ENCODE measurements at regions not wholly inside any gene's neighbourhood (a gene's known extent, or its start where the extent isn't known, plus 50 kb on each side); places are given as distances from the start of the nearest gene placed in this dataset.

GRCh38 chr1:82562448-82562847 lies 761.7 kb downstream of the ADGRL2 start:
- Histone ChIP-seq H3K27me3 (ENCODE audit: low read depth) (no peaks in the 10 kb centered on the region), H3K4me1 (peaks cover 6% of the 10 kb centered on the region), H3K27ac (replicated peaks) (no peak overlapping the region), H3K9me3 (replicated peaks) (no peaks in the 10 kb centered on the region), H3K4me3 (no peak overlapping the region), H3K36me3 (no peaks in the 10 kb centered on the region)
- no peak for DNase-seq
- intact Hi-C loops (cut with micrococcal nuclease): no loop called here
- no peak for TF ChIP-seq CTCF (IDR thresholded peaks at IDR 0.05; ENCODE audit: borderline replicate concordance)

GRCh38 chr1:82560566-82560965 lies 759.8 kb downstream of the ADGRL2 start:
- no peaks in the 10 kb centered on the region for H3K27me3 ChIP-seq (ENCODE audit: low read depth)
- H3K36me3 ChIP-seq: no peaks in the 10 kb centered on the region
- TF ChIP-seq CTCF (IDR thresholded peaks at IDR 0.05; ENCODE audit: borderline replicate concordance): no peak
- no peaks in the 10 kb centered on the region for H3K9me3 ChIP-seq (replicated peaks)
- no peak overlapping the region for H3K4me3 ChIP-seq
- no peak overlapping the region for H3K27ac ChIP-seq (replicated peaks)
- no peak for DNase-seq
- peaks cover 2% of the 10 kb centered on the region for H3K4me1 ChIP-seq
- intact Hi-C loops (cut with micrococcal nuclease): no loop called here

GRCh38 chr1:82555501-82555900 lies 754.8 kb downstream of the ADGRL2 start:
- H3K9me3 ChIP-seq (replicated peaks): no peaks in the 10 kb centered on the region
- intact Hi-C loops (cut with micrococcal nuclease): no loop called here
- TF ChIP-seq CTCF (IDR thresholded peaks at IDR 0.05; ENCODE audit: borderline replicate concordance): no peak
- no peaks in the 10 kb centered on the region for H3K27me3 ChIP-seq (ENCODE audit: low read depth)
- H3K4me3 ChIP-seq: no peak overlapping the region
- H3K36me3 ChIP-seq: no peaks in the 10 kb centered on the region
- H3K4me1 ChIP-seq: no peaks in the 10 kb centered on the region
- H3K27ac ChIP-seq (replicated peaks): no peak overlapping the region
- DNase-seq: no peak

GRCh38 chr1:82549841-82550240 lies 749.1 kb downstream of the ADGRL2 start:
- Histone ChIP-seq H3K27me3 (ENCODE audit: low read depth) (no peaks in the 10 kb centered on the region), H3K36me3 (no peaks in the 10 kb centered on the region), H3K9me3 (replicated peaks) (peaks cover 22% of the 10 kb centered on the region), H3K27ac (replicated peaks) (no peak overlapping the region), H3K4me3 (no peak overlapping the region), H3K4me1 (no peaks in the 10 kb centered on the region)
- TF ChIP-seq CTCF (IDR thresholded peaks at IDR 0.05; ENCODE audit: borderline replicate concordance): no peak
- DNase-seq: no peak
- intact Hi-C loops (cut with micrococcal nuclease): no loop called here

- Histone ChIP-seq H3K9me3 (replicated peaks) (peaks cover 70% of the 10 kb centered on the region), H3K36me3 (no peaks in the 10 kb centered on the region), H3K27ac (replicated peaks) (no peak overlapping the region), H3K27me3 (ENCODE audit: low read depth) (no peaks in the 10 kb centered on the region), H3K4me1 (no peaks in the 10 kb centered on the region), H3K4me3 (no peak overlapping the region)
- TF ChIP-seq CTCF (IDR thresholded peaks at IDR 0.05; ENCODE audit: borderline replicate concordance): no peak
- DNase-seq: no peak
- intact Hi-C loops (cut with micrococcal nuclease): no loop called here
Measured at GRCh38 chr1:82542766-82543165, 742.0 kb downstream of the ADGRL2 start.

GRCh38 chr1:82542141-82542540 lies 741.4 kb downstream of the ADGRL2 start:
- no peak for DNase-seq
- Histone ChIP-seq H3K4me3 (no peak overlapping the region), H3K9me3 (replicated peaks) (peaks cover 70% of the 10 kb centered on the region), H3K4me1 (no peaks in the 10 kb centered on the region), H3K36me3 (no peaks in the 10 kb centered on the region), H3K27me3 (ENCODE audit: low read depth) (no peaks in the 10 kb centered on the region), H3K27ac (replicated peaks) (no peak overlapping the region)
- intact Hi-C loops (cut with micrococcal nuclease): no loop called here
- no peak for TF ChIP-seq CTCF (IDR thresholded peaks at IDR 0.05; ENCODE audit: borderline replicate concordance)

Measured in left ventricle myocardium inferior (tissue), 1 donor.